ENCODE measurements at regions not wholly inside any gene's neighbourhood (a gene's known extent, or its start where the extent isn't known, plus 50 kb on each side); places are given as distances from the start of the nearest gene placed in this dataset.
A peak's percentile ranks its signal among the peaks of the same experiment; 100 is the strongest.

DNA sequence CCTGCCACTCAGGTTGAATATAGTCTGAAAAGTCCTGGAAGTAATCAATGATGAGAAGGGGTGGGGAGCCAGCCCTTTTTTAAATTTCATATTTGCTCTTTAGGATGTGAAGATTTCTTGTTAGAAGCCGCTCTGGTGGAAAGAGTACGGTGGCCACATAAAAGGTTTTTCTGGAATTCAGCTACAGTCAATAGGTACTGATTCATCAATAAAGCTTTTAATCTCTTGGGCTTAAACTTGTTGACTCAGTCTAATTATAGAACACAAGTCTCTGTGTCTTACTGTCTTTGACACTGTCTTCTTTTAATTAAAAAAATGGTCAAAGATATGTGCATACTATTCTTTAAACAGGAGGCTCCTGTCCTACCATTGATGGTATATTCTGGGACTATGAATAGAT, 99.9 kb upstream of the TP63 start:
- ATAC-seq (no peak), DNase-seq (ENCODE audit: low spot score) (no peak)
- intact Hi-C loops (cut with DNase I) = no loop called here

DNA sequence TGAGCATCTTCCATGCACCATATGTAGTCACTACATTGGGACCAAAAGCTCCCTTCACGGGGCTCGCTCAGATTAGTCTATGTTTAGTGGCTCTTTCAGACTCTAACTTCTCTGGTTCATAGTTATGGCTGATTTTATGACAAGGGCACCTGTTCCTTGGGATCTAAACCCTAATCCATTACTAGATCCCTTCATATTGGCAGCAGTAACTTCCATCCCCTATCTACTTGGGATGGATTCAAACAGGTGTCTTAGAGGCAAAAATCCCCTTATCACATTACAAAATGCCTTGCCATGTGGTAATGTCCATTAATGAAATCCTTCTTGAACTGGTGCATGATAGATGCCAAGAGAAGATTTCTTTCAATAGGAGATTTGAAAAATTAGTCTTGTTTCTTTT, 96.7 kb upstream of the TP63 start:
- intact Hi-C loops (cut with DNase I) = no loop called here
- no peak for DNase-seq (ENCODE audit: low spot score)
- ATAC-seq = no peak

DNA sequence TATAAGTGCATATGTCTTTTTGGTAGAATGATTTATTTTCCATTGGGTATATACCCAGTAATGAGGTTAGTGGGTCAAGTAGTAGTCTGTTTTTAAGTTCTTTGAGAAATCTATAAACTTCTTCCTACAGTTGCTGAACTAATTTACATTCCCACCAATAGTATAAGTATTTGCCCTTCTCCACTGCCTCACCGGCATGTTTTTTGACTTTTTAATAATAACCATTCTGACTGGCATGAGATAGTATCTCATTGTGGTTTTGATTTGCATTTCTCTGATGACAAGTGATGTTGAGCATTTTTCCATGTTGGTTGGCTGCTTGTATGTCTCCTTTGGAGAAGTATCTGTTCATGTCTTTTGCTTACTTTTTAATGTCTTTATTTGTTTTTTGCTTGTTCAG, 94.1 kb upstream of the TP63 start:
- ATAC-seq = no peak
- DNase-seq (ENCODE audit: low spot score) = no peak
- intact Hi-C loops (cut with DNase I) = no loop called here

DNA sequence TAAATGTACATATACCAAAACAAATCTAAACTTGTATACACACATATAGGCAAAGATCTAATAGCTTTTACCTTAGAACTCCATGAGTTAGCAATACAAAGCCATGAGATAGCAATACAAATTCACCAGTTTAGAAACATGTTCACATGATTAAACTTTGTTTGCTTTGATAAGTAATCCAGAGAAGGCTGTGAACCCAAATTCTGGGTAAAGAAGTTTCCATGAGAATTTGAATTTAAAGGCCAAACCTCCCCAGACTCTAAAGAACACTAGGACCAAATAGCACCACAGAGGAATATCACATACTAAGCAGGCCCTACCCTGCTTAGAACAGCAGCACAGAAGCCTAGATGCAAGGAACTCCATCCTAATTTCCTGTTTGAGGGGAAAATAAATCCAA, 83.7 kb upstream of the TP63 start:
- ATAC-seq = no peak
- intact Hi-C loops (cut with DNase I) = no loop called here
- no peak for DNase-seq (ENCODE audit: low spot score)

DNA sequence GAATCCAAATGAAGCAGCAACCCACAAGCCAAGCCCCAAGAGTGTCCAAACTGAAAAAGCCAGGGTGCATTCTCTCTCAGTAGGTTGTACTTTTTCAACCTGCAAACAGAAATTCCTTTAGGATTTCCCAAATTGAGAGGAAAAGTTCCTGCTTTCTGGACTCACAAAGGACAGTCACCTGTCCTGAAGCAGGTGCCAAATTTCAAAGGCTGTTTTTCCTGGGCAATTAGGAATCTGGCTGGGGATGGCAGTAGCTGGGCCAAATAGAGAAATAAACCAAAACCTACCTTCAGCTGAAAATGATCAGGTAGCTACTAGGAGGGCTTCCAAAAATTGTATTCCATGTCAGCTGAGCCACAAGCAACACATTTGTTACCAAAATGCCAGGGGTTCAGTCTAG, 83.1 kb upstream of the TP63 start:
- intact Hi-C loops (cut with DNase I) = no loop called here
- no peak for DNase-seq (ENCODE audit: low spot score)

DNA sequence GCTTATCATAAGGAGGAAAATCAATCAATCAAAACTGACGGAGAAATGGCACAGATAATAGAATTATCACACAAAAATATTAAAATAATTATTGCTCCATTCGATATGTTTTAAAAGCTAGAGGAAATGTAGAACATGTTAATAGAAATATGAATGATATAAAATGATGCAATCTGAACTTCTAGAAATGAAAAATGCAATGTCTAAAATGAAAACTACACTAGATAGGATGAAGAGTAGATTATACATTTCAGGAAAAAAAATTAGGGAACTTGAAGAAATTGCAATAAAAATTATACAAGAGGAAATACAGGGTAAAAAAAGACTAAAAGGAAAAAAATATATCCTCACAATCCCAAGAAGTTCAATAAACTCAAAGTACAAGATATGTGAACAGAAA, 80.2 kb upstream of the TP63 start:
- no peak for ATAC-seq
- intact Hi-C loops (cut with DNase I) = no loop called here
- DNase-seq (ENCODE audit: low spot score) = no peak

More for the DNA sequence above, 83.1 kb upstream of the TP63 start:
- ATAC-seq = no peak

DNA sequence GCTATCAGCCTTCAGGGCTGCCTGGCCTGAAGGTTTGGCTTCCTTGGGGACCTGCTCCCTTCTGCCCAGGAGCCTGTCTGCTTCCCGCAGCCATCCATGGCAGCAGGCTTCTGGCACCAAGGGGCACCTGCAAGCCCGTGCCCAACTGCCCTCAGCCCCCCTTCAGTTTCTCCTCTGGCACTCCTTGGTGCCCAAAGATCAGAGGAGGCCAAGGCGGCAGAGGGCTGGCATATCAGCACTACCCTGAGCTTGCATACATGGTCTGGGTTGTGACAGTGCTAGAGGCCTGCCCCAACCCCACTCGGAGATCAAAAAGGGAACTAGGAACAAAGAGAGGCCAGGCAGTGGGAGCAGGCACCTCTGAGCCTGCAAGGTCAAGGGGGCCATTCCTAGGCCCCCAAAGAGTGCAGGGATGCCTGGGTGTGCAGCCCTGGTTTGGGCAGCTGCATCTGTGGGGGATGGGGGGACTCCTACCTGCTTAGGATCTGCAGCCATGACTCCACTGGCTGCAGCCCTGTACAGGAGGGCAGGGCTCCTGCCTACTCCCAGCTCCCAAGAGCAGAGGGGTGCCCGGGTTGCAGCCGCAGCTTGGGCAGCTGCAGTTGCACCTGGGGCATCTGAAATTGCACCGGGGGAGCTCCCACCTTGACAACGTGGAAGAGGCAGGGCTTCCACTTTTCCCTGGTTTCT, 76.2 kb upstream of the TP63 start:
- intact Hi-C loops (cut with DNase I) = no loop called here
- ATAC-seq = no peak
- no peak for DNase-seq (ENCODE audit: low spot score)

DNA sequence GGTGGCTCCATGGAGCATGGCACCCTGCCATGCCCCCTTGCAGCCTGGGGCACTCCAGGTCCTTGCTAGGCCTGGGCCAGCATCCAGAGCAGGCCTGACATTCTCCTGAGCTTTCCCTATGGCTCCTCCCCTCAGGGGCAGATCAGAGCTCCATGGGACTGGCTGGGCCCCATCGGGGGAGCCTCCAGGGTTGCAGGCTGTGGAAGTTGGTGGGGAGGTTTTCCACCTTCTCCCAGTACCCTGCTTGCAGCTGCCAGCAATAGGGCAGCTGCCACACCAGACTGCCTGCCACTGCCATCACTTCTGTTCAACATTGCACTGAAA, 75.7 kb upstream of the TP63 start:
- DNase-seq (ENCODE audit: low spot score) (no peak), ATAC-seq (peak; percentile 15)
- intact Hi-C loops (cut with DNase I) = no loop called here

DNA sequence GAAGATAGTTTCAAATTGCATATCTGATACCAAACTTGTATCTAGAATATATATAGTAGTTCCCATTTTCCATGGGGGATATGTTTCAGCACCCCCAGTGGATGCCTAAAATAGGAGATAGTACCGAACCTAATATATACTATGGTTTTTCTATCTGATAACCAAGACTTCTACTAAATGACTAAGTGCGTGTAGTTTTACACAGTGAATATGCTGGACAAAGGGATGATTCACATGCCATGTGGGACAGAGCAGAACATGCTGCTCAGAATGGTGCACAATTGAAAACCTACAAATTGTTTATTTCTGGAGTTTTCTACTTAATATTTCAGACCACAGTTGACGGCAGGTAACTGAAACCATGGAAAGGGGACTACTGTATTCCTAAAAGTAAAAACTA, 73.4 kb upstream of the TP63 start:
- no peak for DNase-seq (ENCODE audit: low spot score)
- ATAC-seq = no peak
- intact Hi-C loops (cut with DNase I) = no loop called here

DNA sequence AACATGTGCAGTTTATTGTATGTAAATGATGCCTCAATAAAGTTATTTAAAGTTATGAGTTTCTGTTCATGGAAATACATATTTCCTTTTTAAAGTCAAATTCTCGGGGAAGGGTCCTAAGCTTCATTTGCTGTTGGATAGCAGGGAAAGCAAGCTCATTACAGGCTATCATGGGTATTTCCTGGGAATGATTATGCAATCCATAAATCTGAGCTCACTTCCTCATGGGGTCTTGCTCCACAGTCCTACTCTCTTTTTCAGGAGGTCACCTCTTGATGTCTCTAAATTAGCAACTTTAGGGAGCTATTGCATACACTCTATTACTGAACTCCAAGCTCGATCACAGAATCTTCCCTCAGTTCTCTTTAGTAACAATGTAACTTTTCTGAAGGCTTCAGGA, 69.9 kb upstream of the TP63 start:
- no peak for DNase-seq (ENCODE audit: low spot score)
- intact Hi-C loops (cut with DNase I) = no loop called here
- no peak for ATAC-seq

DNA sequence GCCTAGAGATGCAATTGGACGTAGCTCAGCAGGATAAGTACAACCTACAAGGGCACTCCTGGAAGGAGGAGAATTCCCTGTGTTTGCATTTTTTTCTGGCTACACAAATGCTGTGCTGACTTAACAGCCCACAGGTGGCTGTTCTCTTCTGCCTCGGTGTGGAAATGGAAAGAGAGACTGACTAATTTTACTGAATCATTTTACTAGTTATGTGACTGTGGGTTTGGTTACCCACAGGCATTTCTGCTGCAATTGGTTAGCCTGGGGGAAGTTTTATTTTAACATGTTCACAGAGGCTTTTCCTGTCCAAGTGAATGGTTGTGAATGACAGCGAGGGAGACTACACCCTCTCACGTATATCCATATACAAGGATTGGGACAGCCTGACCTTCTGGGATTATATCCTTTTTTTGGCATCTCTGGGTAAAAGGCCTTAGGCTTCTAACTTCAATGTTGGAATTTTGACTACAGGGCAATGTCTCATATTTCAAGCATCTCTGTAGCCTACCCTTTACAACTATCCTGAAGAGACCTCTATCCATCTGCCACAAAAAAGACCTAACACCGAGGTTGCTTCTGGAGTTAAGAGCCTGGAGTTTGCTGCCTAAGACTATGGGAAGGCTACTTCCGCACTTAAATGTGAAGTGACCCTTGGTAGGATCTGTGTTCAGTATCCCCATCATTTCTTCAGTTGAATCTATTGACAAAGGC, 67.2 kb upstream of the TP63 start:
- DNase-seq (ENCODE audit: low spot score) (no peak), ATAC-seq (no peak)
- intact Hi-C loops (cut with DNase I) = no loop called here

DNA sequence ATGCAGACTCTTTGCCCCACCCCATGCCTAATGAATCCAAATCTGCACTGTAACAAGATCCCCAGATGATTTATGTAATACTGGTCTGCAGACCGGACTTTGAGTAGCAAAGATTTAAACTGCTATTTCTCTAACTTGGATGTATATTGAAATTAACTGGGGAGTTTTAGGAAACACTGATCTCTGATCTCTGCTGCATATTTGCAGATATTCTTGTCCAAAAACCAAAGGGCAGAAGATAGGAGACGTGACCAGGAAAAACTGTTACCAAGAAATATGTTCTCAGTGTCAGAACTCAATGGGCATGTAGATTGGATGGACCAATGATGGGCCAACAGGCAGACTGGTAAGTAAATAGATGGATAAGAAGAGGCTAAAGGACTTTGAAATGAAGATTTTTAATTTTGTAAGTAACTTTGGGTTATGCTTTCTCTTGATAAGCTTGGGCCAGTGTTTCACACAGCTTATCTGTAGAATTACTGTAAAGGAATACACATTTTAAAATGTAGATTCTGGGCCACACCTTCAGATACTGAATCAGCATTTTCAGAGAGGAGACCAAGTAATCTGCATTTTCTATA, 64.5 kb upstream of the TP63 start:
- DNase-seq (ENCODE audit: low spot score) = no peak

DNA sequence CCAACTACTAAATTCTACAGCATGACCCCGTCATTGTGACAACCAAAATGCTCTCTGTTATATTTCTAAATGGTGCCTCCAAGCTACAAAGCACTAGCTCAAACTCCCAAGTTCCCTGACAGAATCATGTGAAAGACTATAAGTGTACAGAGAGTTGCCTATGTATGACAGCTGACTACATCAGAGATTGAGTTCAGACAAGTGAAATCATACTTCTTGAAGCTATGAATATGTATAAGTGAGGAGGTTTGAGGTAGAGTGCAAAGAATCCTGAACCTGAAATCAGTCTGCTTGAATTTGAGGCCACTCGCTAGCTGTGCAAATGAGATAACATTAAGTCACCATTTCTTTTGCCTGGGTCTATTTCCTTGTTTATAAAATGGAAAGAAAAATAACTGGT, 63.9 kb upstream of the TP63 start:
- ATAC-seq (no peak), DNase-seq (ENCODE audit: low spot score) (no peak)
- intact Hi-C loops (cut with DNase I) = no loop called here

More for the DNA sequence above, 64.5 kb upstream of the TP63 start:
- intact Hi-C loops (cut with DNase I) = no loop called here
- no peak for ATAC-seq

DNA sequence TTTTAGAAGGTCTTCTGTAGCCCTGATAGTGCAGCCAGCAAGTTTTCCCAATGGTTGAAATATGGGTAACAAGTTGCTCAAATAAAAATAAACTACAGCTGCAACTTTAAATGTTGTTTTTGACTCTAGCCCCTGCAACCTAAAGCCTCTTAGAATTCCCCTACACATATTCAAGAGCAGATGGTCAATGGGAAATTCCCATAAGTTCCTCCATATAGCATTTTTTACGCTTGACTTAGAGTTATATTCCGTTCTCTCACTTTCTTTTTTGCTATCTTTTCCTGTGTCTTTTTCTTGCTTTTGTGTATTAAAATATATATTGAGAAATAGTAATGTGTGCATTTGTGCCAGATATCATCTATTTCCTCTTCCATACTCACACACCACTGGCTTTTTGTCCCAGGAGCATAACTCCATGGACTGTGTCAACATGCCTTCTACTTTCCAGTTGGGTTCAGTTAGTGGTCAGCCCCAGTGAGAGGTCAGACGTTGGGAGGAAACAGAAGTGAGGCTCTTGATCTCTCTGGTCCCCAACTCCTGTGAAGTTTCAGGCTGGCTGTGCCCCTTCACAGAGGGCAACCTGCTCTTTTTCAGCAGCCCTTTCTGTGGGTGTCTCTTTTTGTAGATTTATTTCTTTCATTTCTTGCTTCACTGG, 63.3 kb upstream of the TP63 start:
- ATAC-seq = no peak
- intact Hi-C loops (cut with DNase I) = no loop called here
- no peak for DNase-seq (ENCODE audit: low spot score)

DNA sequence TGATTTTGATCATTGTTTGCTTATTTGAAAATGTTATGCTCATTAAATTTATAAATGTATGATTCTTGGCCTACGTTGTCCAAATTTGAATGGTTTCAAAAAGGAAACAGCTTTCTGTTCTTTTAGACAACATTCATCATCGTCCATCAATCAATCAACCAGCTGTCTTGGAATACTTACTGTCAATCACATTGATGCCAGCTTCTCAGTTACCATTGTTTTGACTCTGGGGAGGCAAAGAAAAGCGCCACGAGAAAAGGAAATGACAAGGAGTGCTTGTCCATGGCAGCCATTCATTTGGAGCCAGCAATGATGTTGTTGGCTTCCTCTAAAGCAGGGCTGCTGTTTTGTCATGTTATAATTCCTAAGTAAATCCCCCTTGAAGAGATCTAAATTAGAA, 62.2 kb upstream of the TP63 start:
- intact Hi-C loops (cut with DNase I) = no loop called here
- no peak for DNase-seq (ENCODE audit: low spot score)
- ATAC-seq = no peak

DNA sequence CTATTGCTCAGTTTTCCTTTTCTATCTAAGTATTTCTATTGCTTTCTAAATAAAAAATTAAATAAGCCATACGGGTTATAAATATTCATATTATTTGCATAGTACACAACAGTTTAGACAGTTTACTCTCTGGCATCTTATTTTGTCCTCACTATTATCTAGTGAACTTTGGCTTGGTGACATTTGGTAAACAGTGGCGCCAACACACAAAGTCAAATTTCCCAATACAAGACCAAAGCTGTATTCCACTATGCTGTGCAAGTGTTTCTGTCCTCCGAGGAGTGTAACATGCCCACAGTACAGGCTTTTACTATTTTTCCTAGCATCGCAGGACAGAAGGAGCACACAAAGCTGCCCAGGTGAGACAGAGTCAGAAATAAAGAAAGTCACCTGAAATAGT, 61.7 kb upstream of the TP63 start:
- intact Hi-C loops (cut with DNase I) = no loop called here
- ATAC-seq (no peak), DNase-seq (ENCODE audit: low spot score) (no peak)

DNA sequence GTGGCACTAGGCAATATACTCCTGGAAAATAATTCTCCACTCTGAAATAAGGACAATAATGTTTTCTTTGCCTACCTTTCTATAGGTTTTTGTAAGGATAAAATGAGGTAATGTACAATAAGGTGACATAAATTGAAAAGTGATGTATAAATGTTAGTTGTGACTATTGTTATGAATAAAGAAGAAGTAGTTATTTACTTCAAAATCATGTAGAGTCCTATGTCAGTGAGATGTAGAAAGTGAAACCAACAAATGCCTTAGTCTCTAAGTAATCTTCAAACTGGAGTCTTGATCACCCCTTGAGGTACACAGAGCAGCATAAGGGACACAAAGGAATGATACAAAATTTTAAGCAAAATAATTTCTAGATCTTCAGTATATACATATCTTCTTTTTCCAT, 60.3 kb upstream of the TP63 start:
- DNase-seq (ENCODE audit: low spot score) = no peak
- no peak for ATAC-seq
- intact Hi-C loops (cut with DNase I) = no loop called here

DNA sequence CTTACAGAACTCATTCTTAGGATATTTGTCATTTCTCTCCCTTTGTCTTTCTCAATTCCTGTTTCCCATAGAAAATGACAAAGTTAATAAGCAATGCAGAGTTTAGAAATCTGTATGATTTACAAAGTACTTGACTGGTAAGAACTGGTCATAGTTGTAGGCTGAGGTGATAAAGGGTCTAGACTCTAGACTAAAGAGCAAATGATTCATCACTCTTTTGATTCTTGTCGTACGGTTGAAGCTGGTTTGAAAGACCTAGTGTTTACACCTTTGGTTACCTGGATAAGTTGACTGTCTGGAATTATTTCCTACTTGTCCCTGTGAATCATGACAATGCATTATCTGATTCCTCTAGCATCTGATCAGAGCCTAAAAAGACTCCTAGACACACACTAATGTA, 58.9 kb upstream of the TP63 start:
- DNase-seq (ENCODE audit: low spot score) = no peak
- no peak for ATAC-seq
- intact Hi-C loops (cut with DNase I) = no loop called here

DNA sequence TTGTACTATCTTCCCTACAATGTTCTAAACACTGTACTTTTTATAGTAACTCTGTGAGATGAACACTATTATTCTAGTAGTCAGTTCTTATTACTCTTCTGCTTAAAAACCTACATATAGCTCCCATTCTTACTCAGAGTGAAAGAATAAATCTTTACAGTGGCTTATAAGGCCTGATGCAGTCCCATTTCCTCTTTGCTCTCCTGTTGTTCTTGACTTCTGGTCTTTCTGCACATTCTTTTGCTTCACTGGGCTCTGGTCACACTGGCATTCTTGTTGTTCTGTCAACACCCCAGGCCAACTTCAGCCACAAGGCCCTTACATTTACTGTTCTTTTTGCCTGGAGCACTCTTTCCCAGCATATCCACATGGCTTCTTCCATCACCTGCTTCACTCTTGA, 58.2 kb upstream of the TP63 start:
- DNase-seq (ENCODE audit: low spot score) = no peak
- intact Hi-C loops (cut with DNase I) = no loop called here
- ATAC-seq = no peak

DNA sequence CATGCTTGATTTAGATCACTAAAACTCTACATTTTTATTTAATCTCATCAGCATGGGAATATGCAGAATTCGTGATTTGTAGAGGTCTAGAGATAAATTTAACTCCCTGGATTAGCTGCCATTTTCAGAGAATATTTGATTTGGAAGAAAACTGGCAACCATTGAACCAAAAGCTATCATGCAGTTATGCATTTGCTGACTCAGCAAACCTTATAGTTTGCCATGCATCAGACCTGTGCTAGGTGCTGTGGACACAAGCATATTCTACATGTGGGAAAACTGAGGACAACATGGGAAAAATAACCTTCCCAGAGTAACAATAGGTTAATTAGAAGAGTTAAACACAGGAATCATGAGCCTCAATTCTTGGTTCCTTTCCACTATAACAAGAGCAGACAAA, 54.7 kb upstream of the TP63 start:
- intact Hi-C loops (cut with DNase I) = no loop called here
- no peak for DNase-seq (ENCODE audit: low spot score)

More for the DNA sequence above, 54.7 kb upstream of the TP63 start:
- ATAC-seq = no peak

Data from sciatic nerve (tissue), 2 donors.